SK-N-DZ (cell line): ENCODE measurements at regions not wholly inside any gene's neighbourhood (a gene's known extent, or its start where the extent isn't known, plus 50 kb on each side); places are given as distances from the start of the nearest gene placed in this dataset.

Source experiments
- DNase-seq: peaks from one replicate; pipeline ENCODE4 v3.0.0-alpha.2; 2015; ENCODE audit warnings: low spot score

DNA sequence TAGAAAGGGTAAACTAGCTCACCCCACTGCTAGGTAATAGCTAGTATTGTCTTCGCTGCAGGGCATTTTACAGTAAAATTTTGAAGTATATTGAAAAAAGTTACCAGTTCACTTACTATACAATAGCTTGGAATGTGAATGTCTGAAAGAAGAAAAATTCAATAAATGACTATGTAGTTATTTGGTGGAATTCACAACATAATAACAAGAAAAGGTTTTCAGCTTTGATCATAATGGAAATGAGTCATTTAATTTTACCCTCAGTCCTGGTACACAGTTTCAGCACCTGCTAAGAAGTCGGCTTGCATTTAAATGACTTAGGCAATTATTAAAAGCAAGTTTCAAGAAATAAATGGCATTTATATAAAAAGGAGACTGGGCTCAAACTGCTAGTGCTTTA lies 90.4 kb downstream of the NUP35 start:
- DNase-seq, result no peak

GRCh38 chr2:183215917-183216316 lies 91.7 kb downstream of the NUP35 start:
- DNase-seq, result no peak

- DNase-seq, result no peak
Observed at GRCh38 chr2:183219888-183220287, 95.6 kb downstream of the NUP35 start.

GRCh38 chr2:183222751-183223150 lies 98.5 kb downstream of the NUP35 start:
- DNase-seq, result no peak

DNA sequence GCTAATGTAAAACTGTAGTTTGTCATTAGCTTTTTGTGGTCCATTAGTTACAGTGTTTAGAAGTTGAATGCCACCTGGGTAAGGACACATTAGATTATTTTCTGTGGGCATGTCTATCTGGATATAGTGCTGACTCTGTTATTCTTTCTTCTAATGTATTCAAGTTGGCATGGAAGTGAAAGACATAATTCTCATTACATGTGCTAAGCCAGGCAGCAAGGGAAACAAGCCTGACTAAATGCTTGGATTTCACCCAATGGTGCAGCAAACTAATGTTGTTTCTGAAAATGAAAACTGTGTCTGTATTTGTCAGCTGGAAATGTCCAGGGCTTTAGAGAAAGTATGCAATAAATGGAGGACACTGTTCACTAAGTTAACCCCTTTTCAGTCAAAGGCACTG lies 100.7 kb downstream of the NUP35 start:
- DNase-seq, result no peak

- DNase-seq, result no peak
Observed at GRCh38 chr2:183227176-183227575, 102.9 kb downstream of the NUP35 start.

DNA sequence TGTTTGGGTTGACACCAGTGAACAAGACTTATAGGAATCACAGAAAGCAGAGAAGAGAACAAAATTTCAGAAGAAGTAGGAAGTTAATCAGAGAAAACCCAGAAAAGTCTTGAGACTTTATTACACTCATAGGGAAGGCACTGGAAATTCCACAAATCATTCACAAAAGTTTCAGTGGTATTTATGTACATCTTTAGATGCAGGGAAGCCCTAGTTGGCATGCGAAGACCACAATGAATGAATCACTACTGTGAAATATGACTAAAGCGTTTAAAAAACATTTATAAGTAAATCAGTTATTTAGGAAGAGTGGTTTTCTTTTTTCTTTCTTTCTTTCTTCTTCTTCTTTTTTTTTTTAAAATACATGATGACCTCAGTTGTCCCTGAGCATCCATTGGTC lies 105.1 kb downstream of the NUP35 start:
- DNase-seq, result no peak

DNA sequence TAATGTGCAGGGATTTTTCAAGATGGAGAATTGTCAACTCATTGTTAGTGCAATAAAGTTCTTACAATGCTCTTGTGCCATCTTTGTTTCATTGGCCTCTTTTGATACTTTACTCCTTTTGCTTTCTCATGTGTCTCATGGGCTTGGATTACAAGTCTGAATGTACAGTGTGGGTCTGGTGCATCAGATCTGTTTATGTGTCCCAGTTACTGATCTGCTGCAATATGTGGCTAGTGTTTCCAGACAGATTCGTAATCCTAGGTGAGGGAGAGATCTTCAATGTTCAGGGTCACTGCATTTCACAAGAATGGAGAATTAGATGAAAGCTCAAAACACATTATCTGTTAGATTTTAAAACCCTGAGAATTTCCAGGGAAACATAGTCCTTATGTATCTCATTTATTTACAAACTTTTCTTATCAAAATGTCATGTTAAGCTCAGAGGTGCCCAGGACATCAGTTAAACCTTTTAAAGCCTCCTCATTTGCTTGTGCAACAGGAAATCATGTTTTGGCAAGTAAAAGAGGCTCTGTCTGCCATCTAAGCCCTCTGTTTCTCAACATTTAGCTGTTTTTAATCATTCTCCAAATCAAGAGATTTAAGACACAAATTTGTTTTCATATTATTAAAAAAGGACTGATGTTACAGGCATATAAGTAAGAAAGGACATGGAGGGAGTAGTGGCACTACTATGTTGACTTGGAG lies 108.1 kb downstream of the NUP35 start:
- DNase-seq, result no peak

- DNase-seq, result no peak
Observed at GRCh38 chr2:183242937-183243336, 118.7 kb downstream of the NUP35 start.

DNA sequence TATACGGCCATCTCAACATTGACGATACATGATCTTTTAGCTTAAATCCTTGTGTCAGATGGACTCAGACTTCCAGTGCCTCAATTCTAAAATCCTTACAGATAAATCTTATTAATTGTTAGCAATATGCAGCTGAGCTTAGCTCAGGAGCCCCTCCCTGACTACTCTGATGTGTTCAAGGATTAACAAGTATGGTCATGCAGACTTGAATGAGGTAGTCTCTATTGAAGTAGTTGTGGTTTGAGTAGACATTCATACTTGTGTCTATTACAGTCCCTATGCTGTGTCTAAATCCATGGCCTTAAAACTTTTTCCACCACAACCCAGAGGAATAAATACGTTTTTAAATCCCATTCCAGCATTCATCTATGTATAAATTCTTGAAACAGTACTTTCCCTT lies 119.5 kb downstream of the NUP35 start:
- DNase-seq, result no peak

DNA sequence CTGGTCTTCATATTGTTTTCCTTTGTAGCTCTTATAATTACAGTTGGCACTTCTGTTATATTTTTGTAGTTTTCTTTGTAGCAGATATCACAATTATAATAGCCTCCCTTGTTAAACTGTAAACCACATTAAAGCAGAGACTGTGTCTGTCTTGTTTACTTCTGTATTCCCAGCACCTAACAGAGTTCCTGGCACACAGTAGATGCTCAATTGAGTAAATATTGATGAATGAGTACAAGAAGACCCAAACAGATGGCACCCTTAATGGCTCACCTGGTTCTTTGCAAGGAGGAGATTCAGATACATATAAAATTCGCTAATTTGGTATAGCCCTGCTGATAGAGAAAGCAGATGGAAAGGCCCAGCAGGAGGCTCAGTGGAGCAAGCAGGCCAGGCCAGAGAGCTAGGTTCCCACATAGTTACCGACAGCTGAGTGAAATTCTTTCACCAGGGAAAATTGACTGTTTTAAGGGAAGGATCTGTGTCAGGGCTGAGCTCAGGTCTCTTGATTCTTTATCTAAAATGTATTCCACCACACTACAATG lies 120.1 kb downstream of the NUP35 start:
- DNase-seq, result no peak

GRCh38 chr2:183248866-183249567 lies 124.8 kb downstream of the NUP35 start:
- peak; percentile 54 for DNase-seq

DNA sequence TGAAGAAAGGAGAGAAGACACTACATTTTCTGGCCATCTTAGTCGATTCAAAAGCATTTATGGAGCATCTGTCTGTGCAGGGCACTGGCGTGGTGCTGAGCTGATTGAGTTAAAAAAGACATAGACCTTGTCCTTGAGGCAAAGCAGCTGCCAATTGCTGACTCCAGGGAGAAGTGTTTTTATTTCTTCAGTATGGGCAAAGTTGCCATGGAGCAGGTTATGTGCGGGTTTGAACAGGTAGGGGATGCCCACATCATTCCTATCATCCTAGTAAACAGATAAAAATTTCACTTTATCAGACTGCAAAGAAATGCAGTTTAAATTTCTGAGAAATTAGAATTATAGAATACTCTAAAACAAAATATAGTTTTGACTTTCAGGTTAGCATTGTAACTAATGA lies 125.8 kb downstream of the NUP35 start:
- peak; percentile 72 for DNase-seq

DNA sequence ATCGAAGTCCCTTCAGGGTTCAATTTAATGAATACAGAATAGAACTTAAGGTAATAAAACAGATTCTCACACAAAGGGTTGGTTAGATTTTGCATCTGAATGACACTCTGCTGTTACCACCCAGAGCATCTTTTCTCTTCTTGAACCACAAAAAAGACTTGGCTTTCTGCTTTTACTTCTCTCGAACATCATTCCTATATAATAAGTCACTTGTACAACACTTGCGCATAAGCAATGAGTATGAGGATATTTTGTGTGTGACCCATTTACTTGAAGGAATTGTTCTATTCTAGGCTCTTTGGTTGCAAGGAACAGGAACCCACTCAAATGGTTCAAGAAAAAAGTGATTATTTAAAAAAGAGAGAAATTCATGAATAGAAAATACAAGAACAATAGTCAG lies 126.2 kb downstream of the NUP35 start:
- DNase-seq, result no peak

- DNase-seq, result peak; percentile 27
Observed at GRCh38 chr2:183253441-183254130, 129.3 kb downstream of the NUP35 start.

DNA sequence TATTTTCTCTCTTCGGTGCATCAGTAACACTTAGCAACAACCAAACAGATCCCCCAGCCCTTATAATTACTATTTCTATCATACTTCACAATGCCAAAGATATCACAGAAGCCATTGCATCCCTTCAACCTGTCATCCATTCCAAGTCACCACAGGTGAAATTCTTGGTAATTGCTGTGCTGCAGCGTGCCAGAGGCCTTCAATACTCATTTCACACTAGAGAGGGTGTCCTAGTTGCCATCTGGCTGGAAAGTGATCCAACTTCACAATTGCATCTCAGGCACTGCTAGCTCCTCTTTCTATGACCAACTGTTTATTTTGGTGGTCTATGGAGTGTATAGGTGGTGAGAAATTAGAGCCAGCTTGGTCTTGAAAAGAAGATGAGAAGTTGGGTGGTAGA lies 131.2 kb downstream of the NUP35 start:
- no peak for DNase-seq

DNA sequence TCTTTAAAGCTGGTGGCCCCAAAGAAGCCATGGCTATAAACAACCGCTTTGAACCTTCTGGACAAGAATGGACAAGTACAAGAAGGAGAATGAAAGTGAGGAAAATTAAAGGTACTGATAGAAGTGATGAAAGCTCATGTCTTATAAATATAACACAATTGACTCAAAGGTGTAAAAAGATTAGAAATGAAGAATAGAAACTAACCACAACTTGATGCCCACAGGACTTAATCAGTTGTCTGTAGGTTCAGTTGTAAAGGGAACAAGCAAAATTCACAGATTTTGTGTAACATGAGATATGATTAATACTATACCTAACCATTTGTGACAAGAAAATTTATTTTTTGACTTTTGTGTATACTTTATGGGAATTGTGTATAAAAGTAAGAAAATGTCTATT lies 135.7 kb downstream of the NUP35 start:
- DNase-seq, result no peak

- no peak for DNase-seq
Observed at GRCh38 chr2:183260527-183260926, 136.3 kb downstream of the NUP35 start.

GRCh38 chr2:183264890-183265535 lies 140.8 kb downstream of the NUP35 start:
- no peak for DNase-seq

GRCh38 chr2:183267148-183267827 lies 143.0 kb downstream of the NUP35 start:
- no peak for DNase-seq

GRCh38 chr2:183269956-183270355 lies 145.7 kb downstream of the NUP35 start:
- no peak for DNase-seq
